Epithelial cell of esophagus (primary cell): ENCODE measurements at regions not wholly inside any gene's neighbourhood (a gene's known extent, or its start where the extent isn't known, plus 50 kb on each side); places are given as distances from the start of the nearest gene placed in this dataset.

Experiments
- DNase-seq: peaks from one replicate; pipeline ENCODE4 v3.0.0; 2010; ENCODE audit warnings: low read depth
- H3K4me3 ChIP-seq: 2 replicates; pipeline ENCODE4 v1.5.1; 2011; ENCODE audit warnings: mild to moderate bottlenecking, low read length, control low read depth
- CTCF ChIP-seq: IDR thresholded peaks from 2 replicates; pipeline ENCODE4 v1.5.1; 2011; ENCODE audit warnings: low read depth, mild to moderate bottlenecking, low read length, control low read depth, inconsistent platforms; ENCODE audit not compliant: insufficient read depth; ENCODE audit errors: missing control alignments

- no peak for TF ChIP-seq CTCF
- DNase-seq, result no peak
- no peak overlapping the region for H3K4me3 ChIP-seq
Measured at GRCh38 chr12:18165889-18166288, 75.9 kb upstream of the RERGL start.

GRCh38 chr12:18165422-18165871, 75.5 kb upstream of the RERGL start:
- DNase-seq, result peak; percentile 54
- no peak overlapping the region for H3K4me3 ChIP-seq
- no peak for TF ChIP-seq CTCF

- no peak for TF ChIP-seq CTCF
Measured at GRCh38 chr12:18160901-18161300, 70.9 kb upstream of the RERGL start.

GRCh38 chr12:18158774-18159557, 69.0 kb upstream of the RERGL start:
- no peak overlapping the region for H3K4me3 ChIP-seq
- DNase-seq, result peak; percentile 60
- TF ChIP-seq CTCF, result peak; percentile 82

More at GRCh38 chr12:18160901-18161300, 70.9 kb upstream of the RERGL start:
- DNase-seq, result peak; percentile 32
- H3K4me3 ChIP-seq, result no peak overlapping the region

GRCh38 chr12:18153826-18154225, 63.8 kb upstream of the RERGL start:
- DNase-seq, result no peak
- TF ChIP-seq CTCF, result no peak
- no peak overlapping the region for H3K4me3 ChIP-seq

- no peak for DNase-seq
- no peak for TF ChIP-seq CTCF
- no peak overlapping the region for H3K4me3 ChIP-seq
Measured at GRCh38 chr12:18151036-18151435, 61.0 kb upstream of the RERGL start.

- DNase-seq, result no peak
- TF ChIP-seq CTCF, result no peak
- H3K4me3 ChIP-seq, result no peak overlapping the region
Measured at GRCh38 chr12:18148961-18149360, 59.0 kb upstream of the RERGL start.
